ENCODE measurements at regions not wholly inside any gene's neighbourhood (a gene's known extent, or its start where the extent isn't known, plus 50 kb on each side); places are given as distances from the start of the nearest gene placed in this dataset.

- H3K9ac ChIP-seq (ENCODE audit: insufficient read depth in 1 of 2, low read depth in 2 of 2, low read length in 2 of 2) = no peak overlapping the region
- ATAC-seq (no peak), FAIRE-seq (no peak), DNase-seq (ENCODE audit: extremely low read depth in 1 of 4, low spot score in 3 of 4) (no peak)
- no peaks in the 10 kb centered on the region for H4K20me1 ChIP-seq (replicated peaks; ENCODE audit: control insufficient read depth, insufficient read depth, low read length)
- no peaks in the 10 kb centered on the region; a peak in 1 of 5 replicates for H3K4me1 ChIP-seq (replicated peaks in 1 of 2; ENCODE audit: control insufficient read depth in 2 of 2, insufficient read depth in 2 of 2, low read length in 2 of 2)
- H3K4me2 ChIP-seq (ENCODE audit: insufficient read depth, low read length) = no peak overlapping the region
- H2AFZ ChIP-seq (ENCODE audit: low read depth, low read length) = no peak overlapping the region
- in situ Hi-C loops (cut with MboI) (no loop called here), intact Hi-C loops (cut with micrococcal nuclease) (no loop called here)
- POLR2A ChIA-PET = no interaction called here
- no peaks in the 10 kb centered on the region for H3K27me3 ChIP-seq (ENCODE audit: control insufficient read depth in 2 of 2, insufficient read depth in 2 of 2, low read length in 2 of 2)
- no peaks in the 10 kb centered on the region for H3K79me2 ChIP-seq (ENCODE audit: control insufficient read depth, insufficient read depth, low read length)
- H3K9me3 ChIP-seq (replicated peaks; ENCODE audit: control insufficient read depth, insufficient read depth, low read depth, low read length) = no peaks in the 10 kb centered on the region
- H3K27ac ChIP-seq (ENCODE audit: extremely low read depth, low read depth, low read length) = no peak overlapping the region
- 65% methylated on average over 3 of the region's 3 CpGs for WGBS (ENCODE audit: insufficient coverage, low coverage, missing lambda C conversion rate)
- no peaks in the 10 kb centered on the region for H3K36me3 ChIP-seq (ENCODE audit: control insufficient read depth, insufficient read depth, low read length)
- H3K9me1 ChIP-seq (ENCODE audit: control insufficient read depth, insufficient read depth, low read length) = no peaks in the 10 kb centered on the region
- no TSS peak for BruUV-seq (replicated peaks)
- H3K4me3 ChIP-seq = no peak overlapping the region
- CTCF ChIA-PET (ENCODE audit: low intra/inter-chr PET ratio) = no interaction called here
- TF ChIP-seq CHD4 (IDR thresholded peaks at IDR 0.05; ENCODE audit: insufficient read depth, insufficient replicate concordance, low read depth, low read length, poor library complexity, severe bottlenecking) (no peak), PPARD (CRISPR knock-in tag; IDR thresholded peaks at IDR 0.05) (no peak), CC2D1A (IDR thresholded peaks at IDR 0.05) (no peak), ASH1L (IDR thresholded peaks at IDR 0.05; ENCODE audit: borderline replicate concordance, low read depth, partially characterized antibody) (no peak), PATZ1 (CRISPR knock-in tag; IDR thresholded peaks at IDR 0.05; ENCODE audit: borderline replicate concordance) (no peak), ZNF764 (CRISPR knock-in tag; IDR thresholded peaks at IDR 0.05; ENCODE audit: low read depth) (no peak), ZNF512 (tag; IDR thresholded peaks at IDR 0.05) (no peak), ZNF668 (CRISPR knock-in tag; IDR thresholded peaks at IDR 0.05) (no peak), ZNF140 (CRISPR knock-in tag; IDR thresholded peaks at IDR 0.05) (no peak), NFE2L1 (tag; IDR thresholded peaks at IDR 0.05; ENCODE audit: borderline replicate concordance, low read depth) (no peak), CREM (IDR thresholded peaks at IDR 0.05; ENCODE audit: low read depth) (no peak), HBP1 (CRISPR knock-in tag; IDR thresholded peaks at IDR 0.05) (no peak), ZBTB43 (CRISPR knock-in tag; IDR thresholded peaks at IDR 0.05) (no peak), ZEB2 (IDR thresholded peaks at IDR 0.05) (no peak)
- TF ChIP-seq, protein P1, sequence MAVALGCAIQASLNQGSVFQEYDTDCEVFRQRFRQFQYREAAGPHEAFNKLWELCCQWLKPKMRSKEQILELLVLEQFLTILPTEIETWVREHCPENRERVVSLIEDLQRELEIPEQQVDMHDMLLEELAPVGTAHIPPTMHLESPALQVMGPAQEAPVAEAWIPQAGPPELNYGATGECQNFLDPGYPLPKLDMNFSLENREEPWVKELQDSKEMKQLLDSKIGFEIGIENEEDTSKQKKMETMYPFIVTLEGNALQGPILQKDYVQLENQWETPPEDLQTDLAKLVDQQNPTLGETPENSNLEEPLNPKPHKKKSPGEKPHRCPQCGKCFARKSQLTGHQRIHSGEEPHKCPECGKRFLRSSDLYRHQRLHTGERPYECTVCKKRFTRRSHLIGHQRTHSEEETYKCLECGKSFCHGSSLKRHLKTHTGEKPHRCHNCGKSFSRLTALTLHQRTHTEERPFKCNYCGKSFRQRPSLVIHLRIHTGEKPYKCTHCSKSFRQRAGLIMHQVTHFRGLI (CRISPR knock-in tag; IDR thresholded peaks at IDR 0.05) = no peak
These were observed 109.5 kb downstream of the FOXG1 start for GRCh38 chr14:28875934-28876571.
